CD4-positive, alpha-beta T cell treated with Interleukin-12 subunit alpha and Interleukin-12 subunit beta, for 1 hour (primary cell): ENCODE measurements at regions not wholly inside any gene's neighbourhood (a gene's known extent, or its start where the extent isn't known, plus 50 kb on each side); places are given as distances from the start of the nearest gene placed in this dataset.
A peak's percentile ranks its signal among the peaks of the same experiment; 100 is the strongest.

Source experiments
- DNase-seq: peaks from one replicate; pipeline ENCODE4 v3.0.0-alpha.2; 2020

GRCh38 chr1:59135761-59136255 lies 161.1 kb upstream of the FGGY start:
- DNase-seq = no peak

- DNase-seq = no peak
These were observed 160.2 kb upstream of the FGGY start for GRCh38 chr1:59136541-59137275.

- no peak for DNase-seq
These were observed 159.6 kb upstream of the FGGY start for GRCh38 chr1:59137276-59137615.

GRCh38 chr1:59137968-59138367 lies 158.9 kb upstream of the FGGY start:
- DNase-seq = no peak

GRCh38 chr1:59138402-59138801 lies 158.5 kb upstream of the FGGY start:
- DNase-seq = no peak

- DNase-seq = no peak
These were observed 157.5 kb upstream of the FGGY start for GRCh38 chr1:59139396-59139795.

GRCh38 chr1:59141267-59141863 lies 155.5 kb upstream of the FGGY start:
- DNase-seq = no peak

GRCh38 chr1:59142311-59143132 lies 154.4 kb upstream of the FGGY start:
- no peak for DNase-seq

- no peak for DNase-seq
These were observed 153.8 kb upstream of the FGGY start for GRCh38 chr1:59143133-59143487.

GRCh38 chr1:59143811-59144210 lies 153.1 kb upstream of the FGGY start:
- no peak for DNase-seq

- DNase-seq = no peak
These were observed 151.9 kb upstream of the FGGY start for GRCh38 chr1:59144959-59145358.

- DNase-seq = no peak
These were observed 150.8 kb upstream of the FGGY start for GRCh38 chr1:59146056-59146455.

GRCh38 chr1:59146651-59147358 lies 150.1 kb upstream of the FGGY start:
- DNase-seq = peak; percentile 61

GRCh38 chr1:59149435-59149834 lies 147.5 kb upstream of the FGGY start:
- DNase-seq = no peak

- DNase-seq = no peak
These were observed 146.1 kb upstream of the FGGY start for GRCh38 chr1:59150577-59151386.

GRCh38 chr1:59151387-59151761 lies 145.5 kb upstream of the FGGY start:
- DNase-seq = no peak

- DNase-seq = no peak
These were observed 145.0 kb upstream of the FGGY start for GRCh38 chr1:59151860-59152259.

- DNase-seq = no peak
These were observed 144.4 kb upstream of the FGGY start for GRCh38 chr1:59152511-59152910.

- no peak for DNase-seq
These were observed 142.5 kb upstream of the FGGY start for GRCh38 chr1:59154401-59154800.

- DNase-seq = no peak
These were observed 141.5 kb upstream of the FGGY start for GRCh38 chr1:59155351-59155750.

GRCh38 chr1:59156051-59156450 lies 140.8 kb upstream of the FGGY start:
- DNase-seq = no peak

- DNase-seq = no peak
These were observed 140.2 kb upstream of the FGGY start for GRCh38 chr1:59156526-59157199.
